ENCODE measurements at regions not wholly inside any gene's neighbourhood (a gene's known extent, or its start where the extent isn't known, plus 50 kb on each side); places are given as distances from the start of the nearest gene placed in this dataset.

GRCh38 chr13:29926098-29926476, 75.7 kb upstream of the UBL3 start:
- no peak for DNase-seq (ENCODE audit: low read depth)

- DNase-seq (ENCODE audit: low read depth) = no peak
These were observed 75.2 kb upstream of the UBL3 start for GRCh38 chr13:29925457-29926097.

- DNase-seq (ENCODE audit: low read depth) = no peak
These were observed 74.3 kb upstream of the UBL3 start for GRCh38 chr13:29924482-29925350.

- DNase-seq (ENCODE audit: low read depth) = peak; percentile 30
These were observed 73.4 kb upstream of the UBL3 start for GRCh38 chr13:29923554-29924481.

GRCh38 chr13:29922896-29923295, 72.5 kb upstream of the UBL3 start:
- DNase-seq (ENCODE audit: low read depth) = no peak

GRCh38 chr13:29922281-29922821, 71.9 kb upstream of the UBL3 start:
- DNase-seq (ENCODE audit: low read depth) = no peak

GRCh38 chr13:29921542-29921941, 71.1 kb upstream of the UBL3 start:
- DNase-seq (ENCODE audit: low read depth) = no peak

GRCh38 chr13:29920025-29920643, 69.7 kb upstream of the UBL3 start:
- DNase-seq (ENCODE audit: low read depth) = no peak

- DNase-seq (ENCODE audit: low read depth) = no peak
These were observed 68.4 kb upstream of the UBL3 start for GRCh38 chr13:29918845-29919244.

- DNase-seq (ENCODE audit: low read depth) = no peak
These were observed 67.2 kb upstream of the UBL3 start for GRCh38 chr13:29917650-29918049.

- DNase-seq (ENCODE audit: low read depth) = no peak
These were observed 64.2 kb upstream of the UBL3 start for GRCh38 chr13:29914581-29914980.

- DNase-seq (ENCODE audit: low read depth) = no peak
These were observed 61.5 kb upstream of the UBL3 start for GRCh38 chr13:29911781-29912418.

- no peak for DNase-seq (ENCODE audit: low read depth)
These were observed 59.7 kb upstream of the UBL3 start for GRCh38 chr13:29909975-29910674.

GRCh38 chr13:29909081-29909730, 58.8 kb upstream of the UBL3 start:
- DNase-seq (ENCODE audit: low read depth) = no peak

GRCh38 chr13:29908416-29909080, 58.1 kb upstream of the UBL3 start:
- DNase-seq (ENCODE audit: low read depth) = no peak

GRCh38 chr13:29907670-29908069, 57.3 kb upstream of the UBL3 start:
- no peak for DNase-seq (ENCODE audit: low read depth)

GRCh38 chr13:29906432-29907011, 56.1 kb upstream of the UBL3 start:
- DNase-seq (ENCODE audit: low read depth) = no peak

GRCh38 chr13:29905845-29906244, 55.4 kb upstream of the UBL3 start:
- DNase-seq (ENCODE audit: low read depth) = no peak

GRCh38 chr13:29903996-29904395, 53.6 kb upstream of the UBL3 start:
- DNase-seq (ENCODE audit: low read depth) = no peak

All from activated T-helper 1 cell treated with Interleukin-2 at 50 U/mL for 16 hours (primary cell).